PC-3 (cell line): ENCODE measurements at regions not wholly inside any gene's neighbourhood (a gene's known extent, or its start where the extent isn't known, plus 50 kb on each side); places are given as distances from the start of the nearest gene placed in this dataset.
"Not testable (repeated sequence)": the region's sequence is repeated elsewhere in the genome, so short reads cannot be mapped to it uniquely, and the experiment has no call there.

Source experiments
- ATAC-seq: fragments of 200-7000 bp; cut with Tn5 transposase; 2 replicates; pipeline ENCODE4 v1.9.1; 2020; ENCODE audit warnings: mild to moderate bottlenecking, moderate library complexity
- BruUV-seq: library from RNA; stranded (reverse); fragments of 400-500 nt; replicated peaks from 2 replicates; lab custom pipeline; 2021; lab: Mats Ljungman, UMichigan
- CTCF ChIA-PET: fragments of 300-600 bp; sonication (Branson Sonifier 250); formaldehyde crosslinking; loops from one replicate; lab custom pipeline; 2022; ENCODE audit warnings: antibody characterized with exemption; lab: Charles Lee
- POLR2A ChIA-PET: fragments of 300-600 bp; sonication (Branson Sonifier 250); formaldehyde crosslinking; loops from one replicate; lab custom pipeline; 2022; ENCODE audit warnings: antibody characterized with exemption; ENCODE audit not compliant: unreplicated experiment; lab: Charles Lee
- DNase-seq: peaks from one replicate; pipeline ENCODE4 v3.0.0-alpha.2; 2015
- H2AFZ ChIP-seq: fragments of 300-600 bp; sonication (generic); 2 replicates; pipeline ENCODE4 v1.6.0; 2016; ENCODE audit warnings: antibody characterized with exemption, low read length
- H3F3A ChIP-seq: fragments of 300-600 bp; sonication (generic); one replicate; pipeline ENCODE4 v1.6.0; 2017; ENCODE audit warnings: antibody characterized with exemption, low read length, control low read depth, mild to moderate bottlenecking; ENCODE audit not compliant: unreplicated experiment
- H3K27ac ChIP-seq: fragments of 300-600 bp; sonication (generic); 2 replicates; pipeline ENCODE4 v1.5.1; 2016; ENCODE audit warnings: mild to moderate bottlenecking, low read length
- H3K27me3 ChIP-seq: fragments of 300-600 bp; sonication (generic); 2 replicates; pipeline ENCODE4 v1.6.1; 2016; ENCODE audit warnings: low read length, mixed read lengths
- H3K36me3 ChIP-seq: fragments of 300-600 bp; sonication (generic); 2 replicates; pipeline ENCODE4 v1.6.1; 2016; ENCODE audit warnings: low read depth, mixed run types, low read length, mixed read lengths
- H3K4me1 ChIP-seq: fragments of 300-600 bp; sonication (generic); 2 replicates; pipeline ENCODE4 v1.5.1; 2016; ENCODE audit warnings: low read length; ENCODE audit not compliant: insufficient read depth
- H3K4me2 ChIP-seq: fragments of 300-600 bp; sonication (generic); 2 replicates; pipeline ENCODE4 v1.6.0; 2016; ENCODE audit warnings: low read length
- H3K4me3 ChIP-seq: fragments of 300-600 bp; sonication (generic); 2 replicates; pipeline ENCODE4 v1.5.1; 2016; ENCODE audit warnings: mild to moderate bottlenecking, low read length, mixed read lengths
- H3K79me2 ChIP-seq: fragments of 300-600 bp; sonication (generic); 2 replicates; pipeline ENCODE4 v1.6.1; 2017; ENCODE audit warnings: low read length, mixed read lengths
- H3K9ac ChIP-seq: fragments of 300-600 bp; sonication (generic); 2 replicates; pipeline ENCODE4 v1.6.0; 2016; ENCODE audit warnings: mild to moderate bottlenecking, low read length
- H3K9me2 ChIP-seq: fragments of 300-600 bp; sonication (generic); replicated peaks from 2 replicates; pipeline ENCODE4 v1.6.1; 2016; ENCODE audit warnings: mixed run types, low read length, mixed read lengths
- H3K9me3 ChIP-seq: fragments of 300-600 bp; sonication (generic); 2 replicates; pipeline ENCODE4 v1.6.1; 2016; ENCODE audit warnings: low read length, mixed read lengths
- H4K20me1 ChIP-seq: fragments of 300-600 bp; sonication (generic); 2 replicates; pipeline ENCODE4 v1.6.1; 2016; ENCODE audit warnings: low read length, mixed read lengths
- EZH2 ChIP-seq: fragments of 300-600 bp; sonication (generic); IDR thresholded peaks from one replicate; pipeline ENCODE4 v1.6.1; 2017; ENCODE audit warnings: antibody characterized with exemption, mild to moderate bottlenecking, low read length; ENCODE audit not compliant: unreplicated experiment
- EZH2phosphoT487 ChIP-seq: fragments of 300-600 bp; sonication (generic); IDR thresholded peaks from 2 replicates; pipeline ENCODE4 v1.6.1; 2018; ENCODE audit warnings: mild to moderate bottlenecking, antibody characterized with exemption, low read length, borderline replicate concordance
- intact Hi-C: fragments of 100-400 bp; cut with micrococcal nuclease; formaldehyde crosslinking; loops from 2 replicates; pipeline ENCODE4 v1.9.0; 2023
- TF ChIP-seq, protein P1 (sequence below): fragments of 300-600 bp; sonication (generic); conservative IDR thresholded peaks from 2 replicates; pipeline ENCODE4 v1.5.1; 2017; ENCODE audit warnings: antibody characterized with exemption, low read depth, mild to moderate bottlenecking, low read length

DNA sequence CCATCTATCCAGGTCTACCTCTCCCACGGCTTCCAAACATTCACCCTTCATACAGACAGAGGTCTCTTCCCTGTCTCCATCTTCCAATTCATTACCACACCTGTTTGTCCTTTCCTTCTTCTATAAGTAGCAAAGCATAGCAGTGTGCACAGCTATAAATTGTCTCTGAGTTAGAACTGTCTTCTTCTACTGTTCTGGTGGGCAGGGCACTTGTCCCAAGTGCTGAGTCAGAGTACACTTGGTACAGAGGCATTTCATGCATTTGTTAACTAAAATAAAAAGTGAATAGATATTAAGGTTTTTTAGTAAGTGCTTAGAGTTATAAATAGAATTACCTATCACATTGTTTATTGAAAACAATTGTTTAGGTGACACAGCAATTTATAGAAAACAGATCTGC, 150.1 kb upstream of the CCDC54 start:
- no peak overlapping the region for H3K4me2 ChIP-seq
- CTCF ChIA-PET, result interaction anchor here (1.2 kb wide), 1 partner anchor 9 kb away, joined by 6 read pairs; no protein-coding TSS in a partner anchor
- DNase-seq, result peak; percentile 42

DNA sequence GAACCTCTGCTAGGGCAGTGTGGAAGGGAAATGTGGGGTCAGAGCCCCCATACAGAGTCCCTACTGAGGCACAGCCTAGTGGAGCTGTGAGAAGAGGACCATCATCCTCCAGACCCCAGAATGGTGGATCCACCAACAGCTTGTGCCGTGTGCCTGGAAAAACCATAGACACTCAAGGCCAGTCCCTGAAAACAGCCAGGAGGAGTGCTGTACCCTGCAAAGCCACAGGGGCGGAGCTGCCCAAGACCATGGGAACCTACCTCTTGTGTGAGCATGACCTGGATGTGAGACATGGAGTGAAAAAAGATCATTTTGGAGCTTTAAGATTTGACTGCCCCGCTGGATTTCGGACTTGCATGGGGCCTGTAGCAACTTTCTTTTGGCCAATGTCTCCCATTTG, 143.4 kb upstream of the CCDC54 start:
- DNase-seq, ATAC-seq, H3K36me3 ChIP-seq, H3K4me3 ChIP-seq, H3K9me3 ChIP-seq, H3K27me3 ChIP-seq, H3K79me2 ChIP-seq, H3K9ac ChIP-seq, H3K4me2 ChIP-seq, H2AFZ ChIP-seq, BruUV-seq, H3K9me2 ChIP-seq, H3F3A ChIP-seq, CTCF ChIA-PET, POLR2A ChIA-PET, H4K20me1 ChIP-seq, H3K27ac ChIP-seq: not testable (repeated sequence)
- intact Hi-C loops, result loop anchor here (10.0 kb wide), 3 partner anchors 431 to 1321 kb away; no protein-coding TSS in a partner anchor
- peaks cover 15% of the 10 kb centered on the region for H3K4me1 ChIP-seq

More for the DNA sequence above, 150.1 kb upstream of the CCDC54 start:
- H3K9me2 ChIP-seq, result no peaks in the 10 kb centered on the region
- POLR2A ChIA-PET, result no interaction called here
- no peaks in the 10 kb centered on the region for H3K9me3 ChIP-seq
- ATAC-seq, result peak; percentile 72
- H3K4me3 ChIP-seq, result no peak overlapping the region
- intact Hi-C loops, result no loop called here
- TF ChIP-seq, protein P1, sequence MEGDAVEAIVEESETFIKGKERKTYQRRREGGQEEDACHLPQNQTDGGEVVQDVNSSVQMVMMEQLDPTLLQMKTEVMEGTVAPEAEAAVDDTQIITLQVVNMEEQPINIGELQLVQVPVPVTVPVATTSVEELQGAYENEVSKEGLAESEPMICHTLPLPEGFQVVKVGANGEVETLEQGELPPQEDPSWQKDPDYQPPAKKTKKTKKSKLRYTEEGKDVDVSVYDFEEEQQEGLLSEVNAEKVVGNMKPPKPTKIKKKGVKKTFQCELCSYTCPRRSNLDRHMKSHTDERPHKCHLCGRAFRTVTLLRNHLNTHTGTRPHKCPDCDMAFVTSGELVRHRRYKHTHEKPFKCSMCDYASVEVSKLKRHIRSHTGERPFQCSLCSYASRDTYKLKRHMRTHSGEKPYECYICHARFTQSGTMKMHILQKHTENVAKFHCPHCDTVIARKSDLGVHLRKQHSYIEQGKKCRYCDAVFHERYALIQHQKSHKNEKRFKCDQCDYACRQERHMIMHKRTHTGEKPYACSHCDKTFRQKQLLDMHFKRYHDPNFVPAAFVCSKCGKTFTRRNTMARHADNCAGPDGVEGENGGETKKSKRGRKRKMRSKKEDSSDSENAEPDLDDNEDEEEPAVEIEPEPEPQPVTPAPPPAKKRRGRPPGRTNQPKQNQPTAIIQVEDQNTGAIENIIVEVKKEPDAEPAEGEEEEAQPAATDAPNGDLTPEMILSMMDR, result no peak
- TF ChIP-seq EZH2phosphoT487 (no peak), EZH2 (no peak)
- H3K4me1 ChIP-seq, result peaks cover 18% of the 10 kb centered on the region
- no peak overlapping the region for H3K27ac ChIP-seq
- H3F3A ChIP-seq, result no peaks in the 10 kb centered on the region
- H4K20me1 ChIP-seq, result no peaks in the 10 kb centered on the region
- H3K36me3 ChIP-seq, result no peaks in the 10 kb centered on the region
- no peak overlapping the region for H2AFZ ChIP-seq
- BruUV-seq, result no TSS peak
- no peaks in the 10 kb centered on the region for H3K79me2 ChIP-seq
- no peaks in the 10 kb centered on the region for H3K27me3 ChIP-seq
- H3K9ac ChIP-seq, result no peak overlapping the region

DNA sequence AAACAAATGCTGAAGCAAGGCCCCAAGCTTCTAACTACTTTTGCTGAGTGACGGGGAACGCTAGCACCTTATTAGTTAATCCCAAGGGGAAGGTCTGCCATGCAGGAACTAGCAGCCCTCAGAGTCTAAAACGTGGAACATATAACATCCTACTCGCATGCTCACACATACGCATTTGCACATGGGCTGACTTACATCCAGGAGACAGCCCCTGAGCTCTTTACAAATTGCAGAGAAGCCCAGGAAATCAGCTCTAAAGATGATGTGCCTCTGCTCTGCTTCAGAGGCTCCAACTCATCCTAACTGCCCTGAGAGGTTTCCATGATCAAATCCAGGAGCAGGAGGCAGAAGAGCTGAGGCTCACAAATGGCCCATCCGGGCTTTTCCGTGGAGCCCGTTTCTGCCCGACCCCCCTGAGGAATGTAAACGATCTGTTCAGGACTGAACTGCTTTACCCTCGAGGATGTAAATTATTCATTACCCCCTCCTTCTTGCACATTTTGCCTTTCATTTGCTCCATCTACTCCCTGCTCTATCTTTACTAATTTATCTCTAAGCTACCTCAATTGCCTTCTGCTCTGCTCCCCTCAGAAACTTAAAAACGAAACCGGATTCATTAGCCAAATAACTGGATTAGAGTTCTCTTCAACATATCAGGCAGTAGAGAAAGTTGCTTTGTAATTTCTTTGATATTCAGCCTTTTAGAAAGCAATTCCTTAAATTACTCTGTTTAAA, 141.9 kb upstream of the CCDC54 start:
- Histone ChIP-seq H3K4me1 (peaks cover 15% of the 10 kb centered on the region), H3K27ac (no peak overlapping the region), H2AFZ (peak overlapping the region; percentile 93), H3K4me3 (peak overlapping the region; percentile 73), H3K9me3 (no peaks in the 10 kb centered on the region), H3K9ac (peak overlapping the region; percentile 59), H3K9me2 (no peaks in the 10 kb centered on the region), H3K27me3 (no peaks in the 10 kb centered on the region), H3K36me3 (no peaks in the 10 kb centered on the region), H3K4me2 (peak overlapping the region; percentile 87), H3F3A (no peaks in the 10 kb centered on the region), H3K79me2 (no peaks in the 10 kb centered on the region), H4K20me1 (no peaks in the 10 kb centered on the region)
- TF ChIP-seq EZH2, result no peak
- TF ChIP-seq, protein P1, result no peak
- TF ChIP-seq EZH2phosphoT487, result no peak
- intact Hi-C loops, result loop anchor here (1.0 to 10.0 kb wide), 6 partner anchors 429 to 1319 kb away; no protein-coding TSS in a partner anchor
- ATAC-seq, result peak; percentile 36
- DNase-seq, result no peak
- ChIA-PET POLR2A (interaction anchor here (0.6 to 1.0 kb wide), 3 partner anchors 19 to 1237 kb away, joined by 3 to 4 read pairs (median 3); no protein-coding TSS in a partner anchor), CTCF (interaction anchor here (0.5 to 1.9 kb wide), 17 partner anchors 8 to 1751 kb away, joined by 3 to 12 read pairs (median 4); no protein-coding TSS in a partner anchor)
- BruUV-seq, result no TSS peak
